MM.1S (cell line): ENCODE measurements at regions not wholly inside any gene's neighbourhood (a gene's known extent, or its start where the extent isn't known, plus 50 kb on each side); places are given as distances from the start of the nearest gene placed in this dataset.

Source experiments
- DNase-seq: peaks from one replicate; pipeline ENCODE4 v3.0.0-alpha.2; 2015
- H2AFZ ChIP-seq: fragments of 300-600 bp; sonication (generic); 2 replicates; pipeline ENCODE4 v1.6.0; 2016; ENCODE audit warnings: antibody characterized with exemption, low read length
- H3F3A ChIP-seq: fragments of 300-600 bp; sonication (generic); 2 replicates; pipeline ENCODE4 v1.6.1; 2016; ENCODE audit warnings: mild to moderate bottlenecking, antibody characterized with exemption, low read length, moderate library complexity, mixed read lengths; ENCODE audit not compliant: insufficient read depth
- H3K27ac ChIP-seq: fragments of 300-600 bp; sonication (generic); 2 replicates; pipeline ENCODE4 v1.5.1; 2016; ENCODE audit warnings: mild to moderate bottlenecking, low read length
- H3K27me3 ChIP-seq: fragments of 300-600 bp; sonication (generic); replicated peaks from 2 replicates; pipeline ENCODE4 v1.6.0; 2016; ENCODE audit warnings: low read length; ENCODE audit not compliant: insufficient read depth
- H3K36me3 ChIP-seq: fragments of 300-600 bp; sonication (generic); replicated peaks from 2 replicates; pipeline ENCODE4 v1.6.1; 2016; ENCODE audit warnings: mild to moderate bottlenecking, low read length, mixed read lengths; ENCODE audit not compliant: insufficient read depth
- H3K4me1 ChIP-seq: fragments of 300-600 bp; sonication (generic); 2 replicates; pipeline ENCODE4 v1.6.1; 2016; ENCODE audit warnings: low read length, mixed read lengths
- H3K4me2 ChIP-seq: fragments of 300-600 bp; sonication (generic); 2 replicates; pipeline ENCODE4 v1.6.0; 2016; ENCODE audit warnings: low read depth, low read length
- H3K4me3 ChIP-seq: fragments of 300-600 bp; sonication (generic); 2 replicates; pipeline ENCODE4 v1.5.1; 2016; ENCODE audit warnings: low read length, mixed read lengths
- H3K79me2 ChIP-seq: fragments of 300-600 bp; sonication (generic); 2 replicates; pipeline ENCODE4 v1.6.1; 2016; ENCODE audit warnings: mixed run types, low read length, mixed read lengths
- H3K9ac ChIP-seq: fragments of 300-600 bp; sonication (generic); 2 replicates; pipeline ENCODE4 v1.6.1; 2016; ENCODE audit warnings: low read length, mixed read lengths
- H3K9me2 ChIP-seq: fragments of 300-600 bp; sonication (generic); replicated peaks from 2 replicates; pipeline ENCODE4 v1.6.1; 2016; ENCODE audit warnings: mild to moderate bottlenecking, low read length, mixed read lengths; ENCODE audit not compliant: insufficient read depth
- H3K9me3 ChIP-seq: fragments of 300-600 bp; sonication (generic); replicated peaks from 2 replicates; pipeline ENCODE4 v1.6.1; 2016; ENCODE audit warnings: mild to moderate bottlenecking, low read length, mixed read lengths; ENCODE audit not compliant: insufficient read depth
- H4K20me1 ChIP-seq: fragments of 300-600 bp; sonication (generic); 2 replicates; pipeline ENCODE4 v1.6.1; 2016; ENCODE audit warnings: mild to moderate bottlenecking, low read length, moderate library complexity, mixed read lengths; ENCODE audit not compliant: insufficient read depth
- CTCF ChIP-seq: fragments of 300-600 bp; sonication (generic); IDR thresholded peaks from 2 replicates; pipeline ENCODE4 v1.5.1; 2016; ENCODE audit warnings: antibody characterized with exemption, low read length, mixed read lengths
- EZH2 ChIP-seq: fragments of 300-600 bp; sonication (generic); optimal IDR thresholded peaks from 2 replicates; pipeline ENCODE3; 2017; ENCODE audit warnings: low read depth, mild to moderate bottlenecking, antibody characterized with exemption, low read length, mixed read lengths
- EZH2phosphoT487 ChIP-seq: fragments of 300-600 bp; sonication (generic); IDR thresholded peaks from 2 replicates; pipeline ENCODE4 v1.6.1; 2018; ENCODE audit warnings: antibody characterized with exemption, low read length

GRCh38 chr5:9858043-9858442 is 227.9 kb upstream of the TAS2R1 start:
- Histone ChIP-seq H3F3A (no peaks in the 10 kb centered on the region), H3K9me2 (no peaks in the 10 kb centered on the region), H4K20me1 (no peaks in the 10 kb centered on the region), H3K9ac (no peak overlapping the region), H3K9me3 (no peaks in the 10 kb centered on the region), H3K79me2 (no peaks in the 10 kb centered on the region), H3K4me1 (no peaks in the 10 kb centered on the region), H3K36me3 (no peaks in the 10 kb centered on the region), H3K4me2 (no peak overlapping the region), H2AFZ (no peak overlapping the region), H3K27ac (no peak overlapping the region), H3K27me3 (no peaks in the 10 kb centered on the region), H3K4me3 (no peak overlapping the region)
- TF ChIP-seq EZH2phosphoT487 (no peak), EZH2 (no peak), CTCF (no peak)
- no peak for DNase-seq

GRCh38 chr5:9853309-9853708 is 223.2 kb upstream of the TAS2R1 start:
- H3K27me3 ChIP-seq = no peaks in the 10 kb centered on the region
- no peak overlapping the region for H2AFZ ChIP-seq
- no peak for DNase-seq
- no peaks in the 10 kb centered on the region for H4K20me1 ChIP-seq
- no peaks in the 10 kb centered on the region for H3K4me1 ChIP-seq
- no peaks in the 10 kb centered on the region for H3K9me3 ChIP-seq
- no peaks in the 10 kb centered on the region for H3K36me3 ChIP-seq
- H3K4me2 ChIP-seq = no peak overlapping the region
- no peak overlapping the region for H3K9ac ChIP-seq
- no peaks in the 10 kb centered on the region for H3K9me2 ChIP-seq
- no peaks in the 10 kb centered on the region for H3K79me2 ChIP-seq
- no peak for TF ChIP-seq EZH2phosphoT487
- TF ChIP-seq CTCF = no peak
- no peak for TF ChIP-seq EZH2
- H3F3A ChIP-seq = no peaks in the 10 kb centered on the region
- H3K4me3 ChIP-seq = no peak overlapping the region
- no peak overlapping the region for H3K27ac ChIP-seq

GRCh38 chr5:9852671-9853070 is 222.5 kb upstream of the TAS2R1 start:
- H3K9me2 ChIP-seq = no peaks in the 10 kb centered on the region
- no peak overlapping the region for H2AFZ ChIP-seq
- no peak for TF ChIP-seq EZH2phosphoT487
- no peak for TF ChIP-seq EZH2
- no peak for TF ChIP-seq CTCF
- H3K79me2 ChIP-seq = no peaks in the 10 kb centered on the region
- H3K9ac ChIP-seq = no peak overlapping the region
- no peak overlapping the region for H3K4me2 ChIP-seq
- no peaks in the 10 kb centered on the region for H3K36me3 ChIP-seq
- H3K9me3 ChIP-seq = no peaks in the 10 kb centered on the region
- no peaks in the 10 kb centered on the region for H3K27me3 ChIP-seq
- DNase-seq = no peak
- no peak overlapping the region for H3K27ac ChIP-seq
- H3F3A ChIP-seq = no peaks in the 10 kb centered on the region
- no peaks in the 10 kb centered on the region for H4K20me1 ChIP-seq
- no peak overlapping the region for H3K4me3 ChIP-seq
- no peaks in the 10 kb centered on the region for H3K4me1 ChIP-seq

GRCh38 chr5:9851458-9851857 is 221.3 kb upstream of the TAS2R1 start:
- H3K27me3 ChIP-seq = no peaks in the 10 kb centered on the region
- no peak for DNase-seq
- no peaks in the 10 kb centered on the region for H3K79me2 ChIP-seq
- H2AFZ ChIP-seq = no peak overlapping the region
- no peaks in the 10 kb centered on the region for H3F3A ChIP-seq
- H3K36me3 ChIP-seq = no peaks in the 10 kb centered on the region
- no peaks in the 10 kb centered on the region for H4K20me1 ChIP-seq
- no peaks in the 10 kb centered on the region for H3K9me3 ChIP-seq
- H3K27ac ChIP-seq = no peak overlapping the region
- no peak overlapping the region for H3K9ac ChIP-seq
- no peaks in the 10 kb centered on the region for H3K9me2 ChIP-seq
- no peak for TF ChIP-seq CTCF
- TF ChIP-seq EZH2 = no peak
- TF ChIP-seq EZH2phosphoT487 = no peak
- no peak overlapping the region for H3K4me2 ChIP-seq
- H3K4me3 ChIP-seq = no peak overlapping the region
- H3K4me1 ChIP-seq = no peaks in the 10 kb centered on the region
